ENCODE measurements at regions not wholly inside any gene's neighbourhood (a gene's known extent, or its start where the extent isn't known, plus 50 kb on each side); places are given as distances from the start of the nearest gene placed in this dataset.

DNA sequence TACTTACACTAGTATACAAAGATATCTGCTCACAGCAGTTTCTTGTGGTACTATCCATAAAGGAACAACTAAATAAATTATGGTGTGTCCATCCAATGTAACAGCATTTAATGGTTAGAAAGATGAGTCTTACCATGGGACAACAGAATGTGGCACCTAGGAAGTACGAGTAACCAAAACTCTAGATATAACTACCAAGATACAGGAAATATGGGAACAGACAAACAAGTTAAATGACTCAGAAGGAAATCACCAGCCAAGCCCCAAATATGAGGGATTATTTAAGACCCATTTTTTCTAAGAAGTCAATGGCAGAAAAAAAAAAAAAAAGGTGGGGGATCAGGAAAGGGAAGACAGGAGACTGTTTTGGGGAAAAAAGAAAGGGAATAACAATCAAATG is 294.8 kb downstream of the PRELID2 start:
- no peak for ATAC-seq
- DNase-seq: no peak
- Histone ChIP-seq H3K27ac (no peak overlapping the region), H3K36me3 (no peaks in the 10 kb centered on the region), H3K4me3 (no peak overlapping the region), H3K27me3 (no peaks in the 10 kb centered on the region), H3K9me3 (peaks cover 0 to 19% (median 4%) of the 10 kb centered on the region in 12 donors), H3K4me1 (no peaks in the 10 kb centered on the region)
- intact Hi-C loops (cut with DNase I): no loop called here
- WGBS, 4 donors: 81 to 89% (median 86%) methylated on average over 1 of the region's 1 CpG
- TF ChIP-seq CTCF (IDR thresholded peaks at IDR 0.05): no peak

DNA sequence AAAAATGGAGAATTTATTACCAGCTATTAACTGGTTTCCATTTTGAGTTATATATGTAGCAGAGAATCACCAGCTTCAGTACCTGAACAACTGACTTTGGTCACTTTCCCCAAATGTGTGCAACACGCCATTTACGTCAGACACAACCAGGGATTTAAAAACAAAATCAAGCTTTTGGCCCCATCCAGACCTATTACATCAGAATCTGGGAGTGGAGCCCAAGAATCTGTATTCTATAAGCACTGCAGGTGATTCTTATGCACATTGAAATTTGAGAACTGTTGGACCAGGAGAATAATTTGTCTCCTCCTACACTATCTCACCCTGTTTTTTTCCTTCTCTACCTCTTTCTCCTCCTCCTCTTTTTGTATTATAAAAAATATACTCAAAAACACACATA is 295.9 kb downstream of the PRELID2 start:
- Histone ChIP-seq H3K9me3 (peaks cover 0 to 19% (median 4%) of the 10 kb centered on the region in 12 donors), H3K27ac (no peak overlapping the region), H3K27me3 (no peaks in the 10 kb centered on the region), H3K4me1 (no peaks in the 10 kb centered on the region), H3K36me3 (no peaks in the 10 kb centered on the region), H3K4me3 (no peak overlapping the region)
- TF ChIP-seq POLR2A (IDR thresholded peaks at IDR 0.05) (no peak), CTCF (IDR thresholded peaks at IDR 0.05) (no peak)
- intact Hi-C loops (cut with DNase I): no loop called here
- DNase-seq (no peak), ATAC-seq (no peak)
- 89 to 97% (median 95%) methylated on average over 2 of the region's 2 CpGs for WGBS, 4 donors

GRCh38 chr5:145536133-145536532 is 299.0 kb downstream of the PRELID2 start:
- ATAC-seq (no peak), DNase-seq (no peak)
- Histone ChIP-seq H3K27me3 (no peaks in the 10 kb centered on the region), H3K4me1 (peaks cover 0 to 4% (median 0%) of the 10 kb centered on the region in 12 donors), H3K9me3 (peaks cover 0 to 19% (median 4%) of the 10 kb centered on the region in 12 donors), H3K4me3 (no peak overlapping the region), H3K27ac (no peak overlapping the region), H3K36me3 (no peaks in the 10 kb centered on the region)
- no peak for TF ChIP-seq POLR2A (IDR thresholded peaks at IDR 0.05)
- no peak for TF ChIP-seq CTCF (IDR thresholded peaks at IDR 0.05)
- intact Hi-C loops (cut with DNase I): no loop called here
- WGBS, 4 donors: 54 to 60% (median 57%) methylated on average over 4 of the region's 4 CpGs

- DNase-seq (peak in 2 of 5 donors; percentile 6 to 20), ATAC-seq (no peak)
- TF ChIP-seq POLR2A (IDR thresholded peaks at IDR 0.05): no peak
- no peak for TF ChIP-seq CTCF (IDR thresholded peaks at IDR 0.05)
- 47 to 60% (median 51%) methylated on average over 5 of the region's 5 CpGs for WGBS, 4 donors
- no peak overlapping the region for H3K27ac ChIP-seq
- no peak overlapping the region for H3K4me3 ChIP-seq
- intact Hi-C loops (cut with DNase I): no loop called here
- H3K4me1 ChIP-seq: peaks cover 0 to 4% (median 0%) of the 10 kb centered on the region in 12 donors
- no peaks in the 10 kb centered on the region for H3K27me3 ChIP-seq
- no peaks in the 10 kb centered on the region for H3K9me3 ChIP-seq
- no peaks in the 10 kb centered on the region for H3K36me3 ChIP-seq
These were observed 304.0 kb downstream of the PRELID2 start for GRCh38 chr5:145531038-145531734.

Data from heart left ventricle (tissue), 16 donors.